Keratinocyte (primary cell): ENCODE measurements at regions not wholly inside any gene's neighbourhood (a gene's known extent, or its start where the extent isn't known, plus 50 kb on each side); places are given as distances from the start of the nearest gene placed in this dataset.

Experiments
- DNase-seq: peaks from one replicate; pipeline ENCODE4 v3.0.0-alpha.2; 2011; ENCODE audit warnings: low read depth, missing footprints, low spot score
- FAIRE-seq: peaks from 2 replicates; lab custom pipeline; 2011; peaks lifted over from hg19 to GRCh38; lab: Jason Lieb, UNC
- H2AFZ ChIP-seq: 2 replicates; pipeline ENCODE4 v1.6.0; 2012; ENCODE audit warnings: low read length, control low read depth, inconsistent platforms; ENCODE audit not compliant: control insufficient read depth
- H3K27ac ChIP-seq: 2 replicates; pipeline ENCODE4 v1.5.1; 2011; ENCODE audit warnings: low read length; ENCODE audit not compliant: control insufficient read depth, insufficient read depth
- H3K27me3 ChIP-seq: 3 replicates; pipeline ENCODE4 v1.6.0; 2011; ENCODE audit warnings: low read length; ENCODE audit not compliant: control insufficient read depth, insufficient read depth; ENCODE audit errors: extremely low read depth
- H3K36me3 ChIP-seq, 2 experiments: 2 replicates in 1 of 2; 3 replicates in 1 of 2; pipeline ENCODE4 v1.5.1; 2011; ENCODE audit warnings: low read length in 2 of 2, mild to moderate bottlenecking in 1 of 2; ENCODE audit not compliant: control insufficient read depth in 2 of 2, insufficient read depth in 2 of 2; ENCODE audit errors: extremely low read depth in 1 of 2
- H3K4me1 ChIP-seq: 3 replicates; pipeline ENCODE4 v1.5.1; 2011; ENCODE audit warnings: low read length; ENCODE audit not compliant: control insufficient read depth, insufficient read depth; ENCODE audit errors: extremely low read depth
- H3K4me2 ChIP-seq: 3 replicates; pipeline ENCODE4 v1.6.0; 2011; ENCODE audit warnings: low read depth, low read length; ENCODE audit not compliant: control insufficient read depth, insufficient read depth; ENCODE audit errors: extremely low read depth
- H3K4me3 ChIP-seq, 3 experiments: fragments of 200-600 bp in 1 of 3; sonication (generic) in 1 of 3; 2 replicates in 2 of 3; 3 replicates in 1 of 3; pipeline ENCODE4 v1.5.1; 2011 to 2016; ENCODE audit warnings: low read length in 3 of 3, mild to moderate bottlenecking in 3 of 3, control low read depth in 2 of 3, inconsistent platforms in 1 of 3, low read depth in 1 of 3, mixed read lengths in 1 of 3, mixed run types in 1 of 3, moderate library complexity in 1 of 3; ENCODE audit not compliant: control insufficient read depth in 2 of 3, insufficient read depth in 2 of 3; ENCODE audit errors: extremely low read depth in 1 of 3
- H3K79me2 ChIP-seq: 2 replicates; pipeline ENCODE4 v1.6.0; 2012; ENCODE audit warnings: low read length; ENCODE audit not compliant: control insufficient read depth, insufficient read depth
- H3K9ac ChIP-seq: 3 replicates; pipeline ENCODE4 v1.6.0; 2011; ENCODE audit warnings: low read length; ENCODE audit not compliant: control insufficient read depth, insufficient read depth; ENCODE audit errors: extremely low read depth
- H3K9me1 ChIP-seq: 3 replicates; pipeline ENCODE4 v1.6.0; 2011; ENCODE audit warnings: low read length; ENCODE audit not compliant: control insufficient read depth, insufficient read depth; ENCODE audit errors: extremely low read depth
- H3K9me3 ChIP-seq: 2 replicates; pipeline ENCODE4 v1.5.1; 2012; ENCODE audit warnings: low read depth, low read length; ENCODE audit not compliant: control insufficient read depth
- H4K20me1 ChIP-seq: 3 replicates; pipeline ENCODE4 v1.6.0; 2011; ENCODE audit warnings: low read length; ENCODE audit not compliant: control insufficient read depth, insufficient read depth; ENCODE audit errors: extremely low read depth
- EZH2 ChIP-seq: IDR thresholded peaks from one replicate; pipeline ENCODE4 v1.6.1; 2012; ENCODE audit warnings: inconsistent platforms, mild to moderate bottlenecking, low read length, moderate library complexity
- dilution Hi-C: fragments of 300-500 bp; cut with MboI; formaldehyde crosslinking; loops from one replicate; pipeline ENCODE4 v1.7.0; 2020; ENCODE audit warnings: low sequenced_read_pairs; ENCODE audit not compliant: extremely low pct_ligation_motif_present
- TF ChIP-seq, protein P1 (sequence below), 3 experiments: IDR thresholded peaks in 1 of 3; conservative IDR thresholded peaks in 1 of 3; optimal IDR thresholded peaks in 1 of 3; 2 replicates in 2 of 3; 3 replicates in 1 of 3; pipeline versions ENCODE3 to v1.5.1; 2011; ENCODE audit warnings: low read length in 3 of 3, mild to moderate bottlenecking in 3 of 3, moderate library complexity in 2 of 3, control low read depth in 1 of 3, inconsistent platforms in 1 of 3; ENCODE audit not compliant: insufficient read depth in 2 of 3; ENCODE audit errors: extremely low read depth in 1 of 3

DNA sequence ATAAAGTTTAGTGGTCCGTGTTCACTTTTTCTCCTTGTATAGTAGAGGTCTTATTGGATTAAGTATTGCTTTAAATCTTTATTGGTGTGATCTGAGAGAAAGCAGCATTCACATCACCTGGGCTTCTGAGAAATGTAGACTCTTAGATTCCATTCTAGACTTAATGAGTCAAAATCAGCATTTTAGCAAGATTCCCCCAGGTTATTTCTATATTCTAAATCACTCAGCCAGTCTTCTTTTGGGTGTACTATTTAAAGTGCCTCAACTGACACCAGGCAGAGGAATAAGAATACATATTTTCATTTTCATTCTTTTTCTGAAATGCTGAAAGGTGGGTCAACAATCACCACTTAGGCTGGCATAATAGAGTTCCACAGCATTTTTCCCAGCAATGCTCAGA lies 481.7 kb downstream of the TUSC7 start:
- H4K20me1 ChIP-seq, result no peaks in the 10 kb centered on the region
- no peak for TF ChIP-seq EZH2
- TF ChIP-seq, protein P1, sequence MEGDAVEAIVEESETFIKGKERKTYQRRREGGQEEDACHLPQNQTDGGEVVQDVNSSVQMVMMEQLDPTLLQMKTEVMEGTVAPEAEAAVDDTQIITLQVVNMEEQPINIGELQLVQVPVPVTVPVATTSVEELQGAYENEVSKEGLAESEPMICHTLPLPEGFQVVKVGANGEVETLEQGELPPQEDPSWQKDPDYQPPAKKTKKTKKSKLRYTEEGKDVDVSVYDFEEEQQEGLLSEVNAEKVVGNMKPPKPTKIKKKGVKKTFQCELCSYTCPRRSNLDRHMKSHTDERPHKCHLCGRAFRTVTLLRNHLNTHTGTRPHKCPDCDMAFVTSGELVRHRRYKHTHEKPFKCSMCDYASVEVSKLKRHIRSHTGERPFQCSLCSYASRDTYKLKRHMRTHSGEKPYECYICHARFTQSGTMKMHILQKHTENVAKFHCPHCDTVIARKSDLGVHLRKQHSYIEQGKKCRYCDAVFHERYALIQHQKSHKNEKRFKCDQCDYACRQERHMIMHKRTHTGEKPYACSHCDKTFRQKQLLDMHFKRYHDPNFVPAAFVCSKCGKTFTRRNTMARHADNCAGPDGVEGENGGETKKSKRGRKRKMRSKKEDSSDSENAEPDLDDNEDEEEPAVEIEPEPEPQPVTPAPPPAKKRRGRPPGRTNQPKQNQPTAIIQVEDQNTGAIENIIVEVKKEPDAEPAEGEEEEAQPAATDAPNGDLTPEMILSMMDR (optimal IDR thresholded peaks at IDR 0.05 in 1 of 3, IDR thresholded peaks at IDR 0.05 in 1 of 3, conservative IDR thresholded peaks at IDR 0.05 in 1 of 3; ENCODE audit: extremely low read depth in 1 of 3, insufficient read depth in 2 of 3, low read length in 3 of 3), result no peak
- DNase-seq (no peak), FAIRE-seq (no peak)
- no peak overlapping the region for H3K4me2 ChIP-seq
- no peak overlapping the region for H3K9ac ChIP-seq
- H3K9me1 ChIP-seq, result no peaks in the 10 kb centered on the region
- no peaks in the 10 kb centered on the region for H3K27me3 ChIP-seq
- H3K79me2 ChIP-seq, result no peaks in the 10 kb centered on the region
- H2AFZ ChIP-seq, result no peak overlapping the region
- no peak overlapping the region for H3K4me3 ChIP-seq
- dilution Hi-C loops, result no loop called here
- no peaks in the 10 kb centered on the region for H3K36me3 ChIP-seq
- H3K4me1 ChIP-seq, result no peaks in the 10 kb centered on the region
- no peaks in the 10 kb centered on the region for H3K9me3 ChIP-seq
- H3K27ac ChIP-seq, result no peak overlapping the region

DNA sequence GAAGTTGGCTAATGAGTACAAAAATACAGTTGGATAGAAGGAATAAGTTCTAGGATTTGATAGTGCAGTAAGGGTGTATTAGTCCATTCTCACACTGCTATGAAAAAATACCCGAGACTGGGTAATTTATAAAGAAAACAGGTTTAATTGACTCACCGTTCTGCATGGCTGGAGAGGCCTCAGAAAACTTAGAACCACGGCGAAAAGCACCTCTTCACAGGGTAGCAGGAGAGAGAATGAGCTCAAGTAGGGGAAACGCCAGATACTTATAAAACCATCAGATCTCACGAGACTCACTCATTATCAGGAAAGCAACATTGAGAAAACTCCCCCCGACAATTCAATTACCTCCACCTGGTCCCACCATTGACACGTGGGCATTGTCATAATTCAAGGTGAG lies 483.3 kb downstream of the TUSC7 start:
- no peaks in the 10 kb centered on the region for H3K79me2 ChIP-seq
- H3K4me3 ChIP-seq, result no peak overlapping the region
- TF ChIP-seq, protein P1 (optimal IDR thresholded peaks at IDR 0.05 in 1 of 3, IDR thresholded peaks at IDR 0.05 in 1 of 3, conservative IDR thresholded peaks at IDR 0.05 in 1 of 3; ENCODE audit: extremely low read depth in 1 of 3, insufficient read depth in 2 of 3, low read length in 3 of 3), result no peak
- no peak for TF ChIP-seq EZH2
- no peaks in the 10 kb centered on the region for H4K20me1 ChIP-seq
- no peaks in the 10 kb centered on the region for H3K27me3 ChIP-seq
- H3K27ac ChIP-seq, result no peak overlapping the region
- H3K9me3 ChIP-seq, result no peaks in the 10 kb centered on the region
- H2AFZ ChIP-seq, result no peak overlapping the region
- no peak overlapping the region for H3K9ac ChIP-seq
- H3K9me1 ChIP-seq, result no peaks in the 10 kb centered on the region
- dilution Hi-C loops, result no loop called here
- DNase-seq (no peak), FAIRE-seq (no peak)
- H3K36me3 ChIP-seq, result no peaks in the 10 kb centered on the region
- H3K4me1 ChIP-seq, result no peaks in the 10 kb centered on the region
- H3K4me2 ChIP-seq, result no peak overlapping the region
